22Rv1 (cell line): ENCODE measurements at regions not wholly inside any gene's neighbourhood (a gene's known extent, or its start where the extent isn't known, plus 50 kb on each side); places are given as distances from the start of the nearest gene placed in this dataset.

Experiments
- H3K27ac ChIP-seq: fragments of 450-650 bp; 2 replicates; pipeline ENCODE4 v1.5.1; 2017
- ZFX ChIP-seq: fragments of 450-650 bp; IDR thresholded peaks from 2 replicates; pipeline ENCODE4 v1.6.1; 2017; ENCODE audit warnings: antibody characterized with exemption, borderline replicate concordance
- TF ChIP-seq, protein P1 (sequence below): fragments of 450-650 bp; IDR thresholded peaks from 2 replicates; pipeline ENCODE4 v1.5.1; 2017; ENCODE audit warnings: mild to moderate bottlenecking

GRCh38 chr6:98295515-98296175 lies 538.7 kb upstream of the POU3F2 start:
- H3K27ac ChIP-seq, result no peak overlapping the region
- TF ChIP-seq ZFX, result no peak
- TF ChIP-seq, protein P1, sequence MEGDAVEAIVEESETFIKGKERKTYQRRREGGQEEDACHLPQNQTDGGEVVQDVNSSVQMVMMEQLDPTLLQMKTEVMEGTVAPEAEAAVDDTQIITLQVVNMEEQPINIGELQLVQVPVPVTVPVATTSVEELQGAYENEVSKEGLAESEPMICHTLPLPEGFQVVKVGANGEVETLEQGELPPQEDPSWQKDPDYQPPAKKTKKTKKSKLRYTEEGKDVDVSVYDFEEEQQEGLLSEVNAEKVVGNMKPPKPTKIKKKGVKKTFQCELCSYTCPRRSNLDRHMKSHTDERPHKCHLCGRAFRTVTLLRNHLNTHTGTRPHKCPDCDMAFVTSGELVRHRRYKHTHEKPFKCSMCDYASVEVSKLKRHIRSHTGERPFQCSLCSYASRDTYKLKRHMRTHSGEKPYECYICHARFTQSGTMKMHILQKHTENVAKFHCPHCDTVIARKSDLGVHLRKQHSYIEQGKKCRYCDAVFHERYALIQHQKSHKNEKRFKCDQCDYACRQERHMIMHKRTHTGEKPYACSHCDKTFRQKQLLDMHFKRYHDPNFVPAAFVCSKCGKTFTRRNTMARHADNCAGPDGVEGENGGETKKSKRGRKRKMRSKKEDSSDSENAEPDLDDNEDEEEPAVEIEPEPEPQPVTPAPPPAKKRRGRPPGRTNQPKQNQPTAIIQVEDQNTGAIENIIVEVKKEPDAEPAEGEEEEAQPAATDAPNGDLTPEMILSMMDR, result no peak

DNA sequence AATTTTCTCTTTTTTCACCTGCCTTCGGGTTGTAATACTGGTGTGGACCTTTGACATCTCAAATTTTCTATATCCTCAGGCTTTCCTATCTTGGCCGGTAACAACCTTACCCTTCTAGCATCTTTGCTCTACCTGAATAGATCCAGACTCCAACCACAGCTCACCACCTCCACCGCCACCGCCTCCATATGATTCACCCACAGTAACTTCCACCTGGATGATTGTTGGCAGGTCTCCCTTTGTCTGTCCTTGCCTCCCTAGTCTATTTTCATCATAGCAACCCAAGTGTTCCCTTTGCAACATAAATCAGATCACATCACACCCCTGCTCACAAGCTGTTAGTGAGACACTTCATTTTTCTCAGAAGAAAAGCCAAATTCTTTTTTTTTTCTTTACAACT lies 525.8 kb upstream of the POU3F2 start:
- TF ChIP-seq ZFX, result no peak
- TF ChIP-seq, protein P1, result no peak
- no peak overlapping the region for H3K27ac ChIP-seq

GRCh38 chr6:98310443-98310842 lies 523.9 kb upstream of the POU3F2 start:
- H3K27ac ChIP-seq, result no peak overlapping the region
- no peak for TF ChIP-seq ZFX
- TF ChIP-seq, protein P1, result no peak

- TF ChIP-seq ZFX, result no peak
- TF ChIP-seq, protein P1, result no peak
- no peak overlapping the region for H3K27ac ChIP-seq
These were observed 510.8 kb upstream of the POU3F2 start for GRCh38 chr6:98323605-98324004.

- H3K27ac ChIP-seq, result no peak overlapping the region
- TF ChIP-seq ZFX, result no peak
- TF ChIP-seq, protein P1, result no peak
These were observed 509.9 kb upstream of the POU3F2 start for GRCh38 chr6:98324446-98324845.

GRCh38 chr6:98325366-98325765 lies 509.0 kb upstream of the POU3F2 start:
- H3K27ac ChIP-seq, result no peak overlapping the region
- TF ChIP-seq ZFX, result no peak
- TF ChIP-seq, protein P1, result no peak

DNA sequence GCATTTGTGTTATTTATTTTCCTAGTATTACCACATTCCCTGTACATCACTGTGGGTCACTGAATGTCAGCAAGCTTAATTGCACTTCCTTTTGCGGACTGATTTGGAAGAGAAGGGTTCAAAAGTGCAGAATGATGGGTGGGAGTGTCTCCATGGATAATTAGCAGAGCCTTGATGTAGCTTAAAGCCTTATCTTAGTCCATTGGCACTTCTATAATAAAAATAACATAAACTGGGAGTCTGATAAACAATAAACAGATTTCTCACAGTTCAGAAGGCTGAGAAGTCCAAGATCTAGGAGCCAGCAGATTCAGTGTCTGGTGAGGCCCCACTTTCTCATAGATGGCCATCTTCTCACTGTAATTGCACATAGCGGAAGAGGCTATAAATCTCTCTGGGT lies 501.1 kb upstream of the POU3F2 start:
- TF ChIP-seq ZFX, result no peak
- TF ChIP-seq, protein P1, result no peak
- no peak overlapping the region for H3K27ac ChIP-seq
